H1 (cell line): ENCODE measurements at regions not wholly inside any gene's neighbourhood (a gene's known extent, or its start where the extent isn't known, plus 50 kb on each side); places are given as distances from the start of the nearest gene placed in this dataset.

Experiments
- CTCF ChIA-PET: fragments of 300-600 bp; sonication (Branson Sonifier 250); formaldehyde crosslinking; loops from one replicate; lab custom pipeline; 2021; ENCODE audit not compliant: partially characterized antibody; lab: Charles Lee
- POLR2A ChIA-PET: fragments of 300-600 bp; sonication (Branson Sonifier 250); formaldehyde crosslinking; loops from one replicate; lab custom pipeline; 2021; ENCODE audit warnings: inconsistent platforms; ENCODE audit not compliant: partially characterized antibody; lab: Charles Lee
- DNase-seq, 2 experiments: peaks; one replicate each; pipeline versions ENCODE4 v3.0.0 to v3.0.0-alpha.2; 2010 to 2022; ENCODE audit warnings: low spot score in 2 of 2, low read depth in 1 of 2, mixed read lengths in 1 of 2
- FAIRE-seq: peaks from 2 replicates; lab custom pipeline; 2011; peaks lifted over from hg19 to GRCh38; lab: Jason Lieb, UNC
- H2AFZ ChIP-seq: 2 replicates; pipeline ENCODE4 v1.8.1; 2012; ENCODE audit warnings: low read length, inconsistent platforms
- H2AK5ac ChIP-seq: 2 replicates; pipeline ENCODE4 v1.6.1; 2013; ENCODE audit warnings: low read depth, low read length
- H2BK120ac ChIP-seq: replicated peaks from 2 replicates; pipeline ENCODE3; 2013; ENCODE audit warnings: low read depth, low read length, inconsistent platforms
- H2BK12ac ChIP-seq: 2 replicates; pipeline ENCODE4 v1.6.1; 2013; ENCODE audit warnings: low read depth, low read length
- H2BK15ac ChIP-seq: 2 replicates; pipeline ENCODE4 v1.6.1; 2013; ENCODE audit warnings: low read length
- H2BK20ac ChIP-seq: 2 replicates; pipeline ENCODE4 v1.6.1; 2013; ENCODE audit warnings: low read length
- H2BK5ac ChIP-seq: 2 replicates; pipeline ENCODE4 v1.6.1; 2013; ENCODE audit warnings: low read depth, low read length
- H3K14ac ChIP-seq: 2 replicates; pipeline ENCODE4 v1.6.1; 2013; ENCODE audit warnings: inconsistent platforms; ENCODE audit not compliant: insufficient read length
- H3K18ac ChIP-seq: 2 replicates; pipeline ENCODE4 v1.6.1; 2013; ENCODE audit warnings: low read length; ENCODE audit errors: extremely low read depth
- H3K23ac ChIP-seq: 2 replicates; pipeline ENCODE4 v1.6.1; 2013; ENCODE audit warnings: inconsistent platforms; ENCODE audit not compliant: insufficient read length
- H3K23me2 ChIP-seq: 2 replicates; pipeline ENCODE4 v1.6.1; 2013; ENCODE audit warnings: low read depth, low read length
- H3K27ac ChIP-seq: 2 replicates; pipeline ENCODE4 v1.6.1; 2011; ENCODE audit warnings: low read depth, low read length, inconsistent platforms
- H3K27me3 ChIP-seq, 4 experiments: replicated peaks in 1 of 4; 1 replicate in 1 of 4; 2 replicates in 3 of 4; pipeline versions ENCODE4 v1.6.1 to v1.8.1; 2011 to 2013; ENCODE audit warnings: low read length in 3 of 4, mild to moderate bottlenecking in 3 of 4, inconsistent platforms in 2 of 4, mixed read lengths in 2 of 4, moderate library complexity in 1 of 4; ENCODE audit not compliant: control insufficient read depth in 3 of 4, insufficient read depth in 3 of 4; ENCODE audit errors: extremely low read depth in 1 of 4
- H3K36me3 ChIP-seq, 4 experiments: 2 replicates each; pipeline versions ENCODE4 v1.6.1 to v1.8.1; 2011 to 2013; ENCODE audit warnings: mild to moderate bottlenecking in 4 of 4, low read length in 3 of 4, moderate library complexity in 2 of 4, control low read depth in 1 of 4, inconsistent platforms in 1 of 4; ENCODE audit not compliant: insufficient read depth in 4 of 4, control insufficient read depth in 2 of 4
- H3K4ac ChIP-seq: replicated peaks from 2 replicates; pipeline ENCODE3; 2013; ENCODE audit warnings: low read length, low read depth, mixed read lengths, inconsistent platforms; ENCODE audit not compliant: insufficient read length
- H3K4me1 ChIP-seq, 4 experiments: replicated peaks in 1 of 4; 1 replicate in 1 of 4; 2 replicates in 3 of 4; pipeline versions ENCODE4 v1.6.1 to v1.8.1; 2011 to 2013; ENCODE audit warnings: low read length in 3 of 4, inconsistent platforms in 2 of 4, mixed read lengths in 1 of 4; ENCODE audit not compliant: insufficient read depth in 4 of 4, control insufficient read depth in 3 of 4
- H3K4me2 ChIP-seq, 2 experiments: 2 replicates each; pipeline versions ENCODE4 v1.6.1 to v1.8.1; 2011 to 2013; ENCODE audit warnings: low read depth in 2 of 2, low read length in 2 of 2, control low read depth in 1 of 2, inconsistent platforms in 1 of 2, mild to moderate bottlenecking in 1 of 2; ENCODE audit not compliant: insufficient read depth in 1 of 2
- H3K4me3 ChIP-seq, 4 experiments: fragments of 200-600, 300-600 bp in 1 of 4; sonication (generic), shearing (Covaris generic), sonication (Bioruptor Twin) in 1 of 4; 2 replicates each; pipeline versions ENCODE4 v1.5.1 to v1.8.1; 2011 to 2016; ENCODE audit warnings: low read length in 4 of 4, low read depth in 3 of 4, control low read depth in 2 of 4, inconsistent platforms in 2 of 4, mild to moderate bottlenecking in 2 of 4, mixed read lengths in 1 of 4, moderate library complexity in 1 of 4; ENCODE audit not compliant: insufficient read depth in 2 of 4; ENCODE audit errors: extremely low read depth in 1 of 4
- H3K56ac ChIP-seq: replicated peaks from 2 replicates; pipeline ENCODE3; 2013; ENCODE audit warnings: low read depth, mild to moderate bottlenecking, mixed read lengths, low read length, inconsistent platforms; ENCODE audit not compliant: insufficient read length
- H3K79me1 ChIP-seq: 2 replicates; pipeline ENCODE4 v1.6.1; 2013; ENCODE audit warnings: low read depth, low read length, control low read depth
- H3K79me2 ChIP-seq, 2 experiments: 2 replicates each; pipeline versions ENCODE4 v1.6.1 to v1.8.1; 2012 to 2013; ENCODE audit warnings: low read length in 2 of 2, mild to moderate bottlenecking in 2 of 2, inconsistent platforms in 1 of 2; ENCODE audit not compliant: insufficient read depth in 2 of 2, control insufficient read depth in 1 of 2
- H3K9ac ChIP-seq, 4 experiments: replicated peaks in 1 of 4; 1 replicate in 1 of 4; 2 replicates in 3 of 4; pipeline versions ENCODE4 v1.6.1 to v1.8.1; 2011 to 2013; ENCODE audit warnings: low read depth in 3 of 4, low read length in 3 of 4, control low read depth in 2 of 4, mild to moderate bottlenecking in 2 of 4, moderate library complexity in 2 of 4, inconsistent platforms in 1 of 4; ENCODE audit errors: extremely low read depth in 1 of 4
- H3K9me3 ChIP-seq, 2 experiments: 2 replicates each; pipeline versions ENCODE4 v1.6.1 to v1.8.1; 2012 to 2013; ENCODE audit warnings: mild to moderate bottlenecking in 2 of 2, moderate library complexity in 2 of 2, control low read depth in 1 of 2, inconsistent platforms in 1 of 2, low read depth in 1 of 2, low read length in 1 of 2, mixed read lengths in 1 of 2; ENCODE audit not compliant: insufficient read depth in 2 of 2
- H4K20me1 ChIP-seq, 2 experiments: replicated peaks in 1 of 2; 2 replicates each; pipeline versions ENCODE3 to v1.8.1; 2011 to 2013; ENCODE audit warnings: inconsistent platforms in 2 of 2, low read length in 2 of 2, mild to moderate bottlenecking in 1 of 2; ENCODE audit not compliant: insufficient read depth in 2 of 2, control insufficient read depth in 1 of 2
- H4K5ac ChIP-seq: 2 replicates; pipeline ENCODE4 v1.6.1; 2013; ENCODE audit warnings: low read length, low read depth, mixed read lengths, inconsistent platforms; ENCODE audit not compliant: insufficient read length
- H4K8ac ChIP-seq: 2 replicates; pipeline ENCODE4 v1.8.0; 2013; ENCODE audit warnings: mild to moderate bottlenecking, moderate library complexity, low read length, inconsistent platforms; ENCODE audit not compliant: insufficient read depth; ENCODE audit errors: extremely low read depth
- H4K91ac ChIP-seq: replicated peaks from 2 replicates; pipeline ENCODE3; 2013; ENCODE audit warnings: low read length, mixed read lengths, inconsistent platforms; ENCODE audit not compliant: insufficient read length
- ASH2L ChIP-seq: fragments of 200-600, 300-600 bp; sonication (generic); IDR thresholded peaks from one replicate; pipeline ENCODE4 v1.7.1; 2017; ENCODE audit warnings: low read length
- POU5F1 ChIP-seq: IDR thresholded peaks from 2 replicates; pipeline ENCODE4 v1.6.1; 2011; ENCODE audit warnings: low read depth, mild to moderate bottlenecking, low read length, moderate library complexity
- SIN3A ChIP-seq, 2 experiments: IDR thresholded peaks in 1 of 2; conservative IDR thresholded peaks in 1 of 2; 2 replicates each; pipeline ENCODE4 v1.6.1; 2011 to 2012; ENCODE audit warnings: low read length in 2 of 2, improper control_type of control experiment in 1 of 2, low read depth in 1 of 2, mild to moderate bottlenecking in 1 of 2
- SP1 ChIP-seq: IDR thresholded peaks from 2 replicates; pipeline ENCODE4 v1.6.1; 2011; ENCODE audit warnings: low read depth, low read length
- YY1 ChIP-seq: IDR thresholded peaks from 2 replicates; pipeline ENCODE4 v1.6.1; 2011; ENCODE audit warnings: low read depth, mild to moderate bottlenecking, low read length
- WGBS, 2 experiments: shearing (Covaris generic) in 1 of 2; methylation state at CpG; one replicate each; pipeline versions ENCODE4 v1.1.6 to v1.1.7; 2013 to 2015; ENCODE audit warnings: low lambda C conversion rate in 2 of 2, mixed read lengths in 2 of 2, inconsistent platforms in 1 of 2, low coverage in 1 of 2, missing lambda C conversion rate in 1 of 2; ENCODE audit not compliant: insufficient replicate concordance in 2 of 2, insufficient coverage in 1 of 2, insufficient read length in 1 of 2; ENCODE audit errors: extremely low coverage in 1 of 2, missing lambda C conversion rate in 1 of 2; 5-methylcytosine and 5-hydroxymethylcytosine counted together

- H2BK20ac ChIP-seq, result no peak overlapping the region
- peak overlapping the region; percentile 13 for H4K5ac ChIP-seq
- H2BK5ac ChIP-seq, result no peak overlapping the region
- TF ChIP-seq POU5F1, result no peak
- 0 out of 2 replicates have a peak, but pooled peaks have one; percentile 23 for TF ChIP-seq SP1
- TF ChIP-seq ASH2L, result peak; percentile 36
- TF ChIP-seq YY1, result 0 out of 2 replicates have a peak, but pooled peaks have one; percentile 44
- no peak for TF ChIP-seq SIN3A (conservative IDR thresholded peaks at IDR 0.05 in 1 of 2, IDR thresholded peaks at IDR 0.05 in 1 of 2; ENCODE audit: low read depth in 1 of 2, low read length in 2 of 2)
- TF ChIP-seq, all 59 proteins: peak for 3
- Histone ChIP-seq H3K56ac (no peak overlapping the region), H2AFZ (peak overlapping the region; percentile 71; the same call in 1 of the 2 replicates), H3K36me3 (no peaks in the 10 kb centered on the region), H3K4me3 (no peak overlapping the region), H3K14ac (no peak overlapping the region), H3K9me3 (no peaks in the 10 kb centered on the region), H3K79me1 (no peaks in the 10 kb centered on the region), H3K9ac (no peak overlapping the region), H3K23me2 (no peaks in the 10 kb centered on the region; the same call in 1 of the 2 replicates), H4K8ac (no peak overlapping the region), H3K79me2 (no peaks in the 10 kb centered on the region), H3K27ac (no peak overlapping the region), H3K23ac (no peak overlapping the region), H3K18ac (no peak overlapping the region), H3K27me3 (no peaks in the 10 kb centered on the region), H4K20me1 (no peaks in the 10 kb centered on the region), H2BK15ac (no peak overlapping the region), H3K4ac (no peak overlapping the region), H4K91ac (no peak overlapping the region), H2BK12ac (no peak overlapping the region), H2AK5ac (no peak overlapping the region), H2BK120ac (no peak overlapping the region), H3K4me1 (peaks cover 0 to 3% (median 1%) of the 10 kb centered on the region in 4 experiments; a peak in 2 of 7 replicates), H3K4me2 (0 out of 4 replicates have a peak overlapping the region, but pooled peaks of 1 of the 2 experiments have one; percentile 28)
- WGBS, 2 experiments, result 59% methylated on average over 9 of the region's 9 CpGs; no CpG with 5 or more reads in 1 of the 2 experiments
- peak; percentile 45 for FAIRE-seq
- POLR2A ChIA-PET, result interaction anchor here (0.6 kb wide), 1 partner anchor 629 kb away, joined by 5 read pairs; no protein-coding TSS in a partner anchor
- CTCF ChIA-PET, result interaction anchor here (0.6 kb wide), 2 partner anchors 172 to 1547 kb away, joined by 3 read pairs; no protein-coding TSS in a partner anchor
- DNase-seq, result peak in 1 of 2 experiments; percentile 27
These were observed 464.5 kb downstream of the USP25 start for GRCh38 chr21:16194095-16194787.
